ENCODE measurements at regions not wholly inside any gene's neighbourhood (a gene's known extent, or its start where the extent isn't known, plus 50 kb on each side); places are given as distances from the start of the nearest gene placed in this dataset.

DNA sequence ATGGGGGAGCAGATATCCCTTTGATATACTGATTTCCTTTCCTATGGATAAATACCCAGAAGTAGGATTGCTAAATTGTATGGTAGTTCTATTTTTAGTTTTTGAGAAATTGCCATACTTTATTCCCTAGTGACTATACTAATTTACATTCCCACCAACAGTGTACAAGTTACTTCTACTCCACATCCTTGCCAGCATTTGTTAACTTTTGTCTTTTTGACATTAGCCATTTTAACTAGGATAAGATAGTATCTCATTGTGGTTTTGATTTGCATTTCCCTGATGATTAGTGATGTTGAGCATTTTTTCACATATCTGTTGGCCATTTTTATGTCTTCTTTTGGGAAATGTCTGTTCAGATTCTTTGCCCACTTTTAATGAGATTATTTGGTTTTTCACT is 620.6 kb upstream of the CAMK1G start:
- FAIRE-seq (no peak), ATAC-seq (no peak), DNase-seq (no peak)
- no peaks in the 10 kb centered on the region for H3K9me3 ChIP-seq
- intact Hi-C loops (cut with DNase I), result no loop called here
- H3K27me3 ChIP-seq, result no peaks in the 10 kb centered on the region
- no peaks in the 10 kb centered on the region for H3K4me1 ChIP-seq
- H3K36me3 ChIP-seq, result no peaks in the 10 kb centered on the region
- no peak overlapping the region for H3K4me3 ChIP-seq
- TF ChIP-seq, protein P1, sequence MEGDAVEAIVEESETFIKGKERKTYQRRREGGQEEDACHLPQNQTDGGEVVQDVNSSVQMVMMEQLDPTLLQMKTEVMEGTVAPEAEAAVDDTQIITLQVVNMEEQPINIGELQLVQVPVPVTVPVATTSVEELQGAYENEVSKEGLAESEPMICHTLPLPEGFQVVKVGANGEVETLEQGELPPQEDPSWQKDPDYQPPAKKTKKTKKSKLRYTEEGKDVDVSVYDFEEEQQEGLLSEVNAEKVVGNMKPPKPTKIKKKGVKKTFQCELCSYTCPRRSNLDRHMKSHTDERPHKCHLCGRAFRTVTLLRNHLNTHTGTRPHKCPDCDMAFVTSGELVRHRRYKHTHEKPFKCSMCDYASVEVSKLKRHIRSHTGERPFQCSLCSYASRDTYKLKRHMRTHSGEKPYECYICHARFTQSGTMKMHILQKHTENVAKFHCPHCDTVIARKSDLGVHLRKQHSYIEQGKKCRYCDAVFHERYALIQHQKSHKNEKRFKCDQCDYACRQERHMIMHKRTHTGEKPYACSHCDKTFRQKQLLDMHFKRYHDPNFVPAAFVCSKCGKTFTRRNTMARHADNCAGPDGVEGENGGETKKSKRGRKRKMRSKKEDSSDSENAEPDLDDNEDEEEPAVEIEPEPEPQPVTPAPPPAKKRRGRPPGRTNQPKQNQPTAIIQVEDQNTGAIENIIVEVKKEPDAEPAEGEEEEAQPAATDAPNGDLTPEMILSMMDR (IDR thresholded peaks at IDR 0.05), result no peak
- H3K27ac ChIP-seq, result no peak overlapping the region

DNA sequence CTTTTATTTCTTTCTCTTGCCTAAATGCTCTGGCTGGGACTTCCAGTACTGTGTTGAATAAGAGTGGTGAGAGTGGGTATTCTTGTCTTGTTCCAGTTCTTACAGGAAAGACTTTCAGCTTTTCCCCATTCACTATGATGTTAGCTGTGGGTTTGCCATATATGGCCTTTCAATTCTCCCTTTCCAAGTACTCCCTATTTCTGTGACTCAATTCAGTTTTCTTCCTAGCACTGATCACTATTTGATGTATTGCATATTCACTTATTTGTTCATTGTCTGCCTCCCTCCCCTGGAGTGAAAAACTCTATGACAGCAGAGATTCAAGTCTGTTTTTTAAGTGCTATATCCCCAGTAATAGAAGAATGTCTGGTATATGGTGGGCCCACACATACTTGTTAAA is 618.2 kb upstream of the CAMK1G start:
- Histone ChIP-seq H3K9me3 (no peaks in the 10 kb centered on the region), H3K27ac (no peak overlapping the region), H3K4me3 (no peak overlapping the region), H3K4me1 (no peaks in the 10 kb centered on the region), H3K36me3 (no peaks in the 10 kb centered on the region), H3K27me3 (no peaks in the 10 kb centered on the region)
- ATAC-seq, result no peak
- no peak for DNase-seq
- intact Hi-C loops (cut with DNase I), result no loop called here
- TF ChIP-seq, protein P1 (IDR thresholded peaks at IDR 0.05), result no peak
- no peak for FAIRE-seq

DNA sequence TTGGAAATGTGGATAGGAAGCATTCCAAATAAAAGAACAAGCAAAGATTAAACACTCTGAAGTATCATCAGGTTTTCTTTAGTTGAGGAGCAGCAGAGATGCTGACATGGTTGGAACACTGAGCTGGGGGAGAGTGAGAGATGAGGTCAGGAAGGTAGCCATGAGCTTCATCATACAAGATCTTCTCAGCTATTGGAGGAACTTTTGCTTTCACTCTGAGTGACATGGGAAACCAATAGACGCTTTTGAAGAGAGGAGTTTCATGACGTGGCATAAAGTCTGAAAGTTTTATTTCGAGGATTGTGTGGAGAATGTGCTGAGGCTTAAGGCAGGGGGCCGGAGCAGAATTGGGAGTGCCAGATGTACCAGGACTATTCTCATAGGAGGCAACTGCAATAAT is 616.2 kb upstream of the CAMK1G start:
- ATAC-seq, result no peak
- no peak overlapping the region for H3K27ac ChIP-seq
- H3K9me3 ChIP-seq, result no peaks in the 10 kb centered on the region
- intact Hi-C loops (cut with DNase I), result no loop called here
- 75 to 79% methylated on average over 4 of the region's 4 CpGs for WGBS, 2 donors
- H3K4me3 ChIP-seq, result no peak overlapping the region
- FAIRE-seq, result no peak
- no peaks in the 10 kb centered on the region for H3K4me1 ChIP-seq
- no peak for DNase-seq
- H3K36me3 ChIP-seq, result no peaks in the 10 kb centered on the region
- TF ChIP-seq, protein P1 (IDR thresholded peaks at IDR 0.05), result no peak
- H3K27me3 ChIP-seq, result no peaks in the 10 kb centered on the region

DNA sequence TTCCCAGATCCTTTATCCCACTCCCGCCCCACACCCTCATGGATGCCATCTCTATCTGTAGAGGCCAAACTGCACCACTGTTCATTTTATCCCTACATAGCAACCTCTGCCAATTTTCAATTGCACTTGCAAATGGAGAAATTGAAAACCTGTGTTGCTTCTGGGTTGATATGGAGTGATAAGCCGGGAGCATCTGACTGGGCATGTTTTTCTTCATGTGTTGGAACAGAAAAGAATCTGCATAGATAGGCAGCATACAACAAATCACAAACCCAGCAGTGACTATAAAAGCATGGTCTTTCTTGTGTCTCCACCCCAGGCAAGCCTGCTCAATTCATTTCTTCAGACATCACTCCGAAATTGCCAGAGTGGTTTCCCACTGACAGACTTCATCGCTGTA is 608.8 kb upstream of the CAMK1G start:
- FAIRE-seq, result no peak
- no peaks in the 10 kb centered on the region for H3K9me3 ChIP-seq
- H3K36me3 ChIP-seq, result no peaks in the 10 kb centered on the region
- H3K4me1 ChIP-seq, result no peaks in the 10 kb centered on the region
- 86 to 90% methylated on average over 4 of the region's 4 CpGs for WGBS, 2 donors
- ATAC-seq, result no peak
- H3K4me3 ChIP-seq, result no peak overlapping the region
- TF ChIP-seq, protein P1 (IDR thresholded peaks at IDR 0.05), result no peak
- intact Hi-C loops (cut with DNase I), result no loop called here
- H3K27ac ChIP-seq, result no peak overlapping the region
- DNase-seq, result no peak
- no peaks in the 10 kb centered on the region for H3K27me3 ChIP-seq

DNA sequence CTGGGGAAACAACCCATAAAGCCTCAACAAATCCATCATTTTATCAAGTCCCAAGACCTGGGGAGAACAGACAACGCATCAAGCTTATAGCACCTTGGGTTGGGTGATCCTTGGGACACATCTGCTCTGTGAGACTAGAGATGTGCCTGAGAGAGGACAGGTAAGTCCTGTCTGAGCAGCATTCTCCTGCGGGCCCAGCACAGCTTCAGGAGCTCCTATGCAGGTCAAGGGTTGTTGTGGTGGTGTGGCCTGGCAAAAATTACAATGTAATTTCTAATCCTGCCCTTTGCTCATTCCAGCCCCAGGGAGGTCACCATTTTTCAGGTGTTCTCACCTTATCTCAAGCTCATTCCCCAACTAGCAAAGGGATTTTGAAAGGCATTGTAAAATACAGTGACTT is 608.1 kb upstream of the CAMK1G start:
- H3K4me3 ChIP-seq, result no peak overlapping the region
- DNase-seq (no peak), FAIRE-seq (no peak)

More for the DNA sequence above, 608.1 kb upstream of the CAMK1G start:
- H3K9me3 ChIP-seq, result no peaks in the 10 kb centered on the region
- no peaks in the 10 kb centered on the region for H3K27me3 ChIP-seq
- intact Hi-C loops (cut with DNase I), result no loop called here
- no peak overlapping the region for H3K27ac ChIP-seq
- 74 to 88% methylated on average over 2 of the region's 2 CpGs for WGBS, 2 donors
- TF ChIP-seq, protein P1 (IDR thresholded peaks at IDR 0.05), result no peak
- ATAC-seq, result no peak
- no peaks in the 10 kb centered on the region for H3K36me3 ChIP-seq
- no peaks in the 10 kb centered on the region for H3K4me1 ChIP-seq
